WTC11 (cell line): ENCODE measurements at regions not wholly inside any gene's neighbourhood (a gene's known extent, or its start where the extent isn't known, plus 50 kb on each side); places are given as distances from the start of the nearest gene placed in this dataset.

Source experiments
- ATAC-seq: fragments of 200-7000 bp; cut with Tn5 transposase; 2 replicates; pipeline ENCODE4 v1.10.0; 2021; ENCODE audit warnings: mild to moderate bottlenecking, moderate library complexity
- CTCF ChIA-PET: fragments of 300-600 bp; sonication (Branson Sonifier 250); formaldehyde crosslinking; loops from one replicate; lab custom pipeline; 2021; ENCODE audit warnings: antibody characterized with exemption; lab: Charles Lee
- POLR2A ChIA-PET: fragments of 350-600 bp; sonication (Branson Sonifier 250); formaldehyde crosslinking; loops from one replicate; lab custom pipeline; 2021; ENCODE audit warnings: antibody characterized with exemption; lab: Charles Lee
- DNase-seq: peaks from one replicate; pipeline ENCODE4 v3.0.0; 2021; ENCODE audit warnings: low spot score
- H3K27ac Mint-ChIP-seq: 2 replicates; pipeline ENCODE4 v1.8.0; 2021; ENCODE audit warnings: mixed read lengths
- H3K27me3 Mint-ChIP-seq: 2 replicates; pipeline ENCODE4 v1.8.0; 2021; ENCODE audit warnings: low read depth, mild to moderate bottlenecking, moderate library complexity, mixed read lengths
- H3K36me3 Mint-ChIP-seq: 2 replicates; pipeline ENCODE4 v1.8.0; 2021; ENCODE audit warnings: mixed read lengths
- H3K4me1 Mint-ChIP-seq: 2 replicates; pipeline ENCODE4 v1.8.0; 2022; ENCODE audit warnings: mixed read lengths
- H3K4me3 Mint-ChIP-seq: 2 replicates; pipeline ENCODE4 v1.8.0; 2021; ENCODE audit warnings: mild to moderate bottlenecking, moderate library complexity, mixed read lengths
- H3K9me3 Mint-ChIP-seq: 2 replicates; pipeline ENCODE4 v1.8.0; 2021; ENCODE audit warnings: mixed read lengths
- ATF1 ChIP-seq: sonication (generic); formaldehyde crosslinking; IDR thresholded peaks from 2 replicates; pipeline ENCODE4 v1.8.1; 2023; ENCODE audit warnings: mild to moderate bottlenecking, moderate library complexity, missing genetic modification reagents
- ATF3 ChIP-seq: sonication (generic); formaldehyde crosslinking; conservative IDR thresholded peaks from 2 replicates; pipeline ENCODE4 v1.8.1; 2022; ENCODE audit warnings: mild to moderate bottlenecking, missing genetic modification reagents
- CBFB ChIP-seq: sonication (generic); formaldehyde crosslinking; IDR thresholded peaks from 2 replicates; pipeline ENCODE4 v1.8.1; 2022; ENCODE audit warnings: mild to moderate bottlenecking, low read depth, missing genetic modification reagents
- EMX1 ChIP-seq: fragments of 250-450 bp; sonication (Bioruptor Pico); IDR thresholded peaks from 2 replicates; pipeline ENCODE4 v1.8.0; 2021; ENCODE audit warnings: mild to moderate bottlenecking
- ERG ChIP-seq: fragments of 250-450 bp; sonication (Bioruptor Pico); IDR thresholded peaks from 2 replicates; pipeline ENCODE4 v1.8.0; 2021; ENCODE audit warnings: mild to moderate bottlenecking
- ETV6 ChIP-seq: sonication (generic); formaldehyde crosslinking; IDR thresholded peaks from 2 replicates; pipeline ENCODE4 v1.8.1; 2022; ENCODE audit warnings: mild to moderate bottlenecking, missing genetic modification reagents
- FOXJ3 ChIP-seq: sonication (generic); formaldehyde crosslinking; IDR thresholded peaks from 2 replicates; pipeline ENCODE4 v1.9.0; 2021; ENCODE audit warnings: missing genetic modification reagents, mild to moderate bottlenecking, borderline replicate concordance
- HMGA2 ChIP-seq: fragments of 250-450 bp; sonication (Bioruptor Pico); IDR thresholded peaks from 2 replicates; pipeline ENCODE4 v1.4.0; 2021; ENCODE audit warnings: mild to moderate bottlenecking, moderate library complexity
- KAT7 ChIP-seq: sonication (generic); formaldehyde crosslinking; IDR thresholded peaks from 2 replicates; pipeline ENCODE4 v1.8.1; 2023; ENCODE audit warnings: missing genetic modification reagents, mild to moderate bottlenecking, borderline replicate concordance
- NFYB ChIP-seq: sonication (generic); formaldehyde crosslinking; conservative IDR thresholded peaks from 2 replicates; pipeline ENCODE4 v1.8.0; 2022; ENCODE audit warnings: low read depth, missing genetic modification reagents
- RORB ChIP-seq: fragments of 250-450 bp; sonication (Bioruptor Pico); IDR thresholded peaks from 2 replicates; pipeline ENCODE4 v1.9.0; 2021; ENCODE audit warnings: mild to moderate bottlenecking
- SMAD4 ChIP-seq: sonication (generic); formaldehyde crosslinking; IDR thresholded peaks from 2 replicates; pipeline ENCODE4 v1.8.0; 2022; ENCODE audit warnings: mild to moderate bottlenecking, missing genetic modification reagents
- SP1 ChIP-seq: sonication (generic); formaldehyde crosslinking; conservative IDR thresholded peaks from 2 replicates; pipeline ENCODE4 v1.8.1; 2022; ENCODE audit warnings: missing genetic modification reagents
- ZBTB21 ChIP-seq: sonication (generic); formaldehyde crosslinking; IDR thresholded peaks from 2 replicates; pipeline ENCODE4 v1.8.1; 2023; ENCODE audit warnings: mild to moderate bottlenecking, missing genetic modification reagents, borderline replicate concordance
- ZMAT4 ChIP-seq: fragments of 250-450 bp; sonication (Bioruptor Pico); IDR thresholded peaks from 2 replicates; pipeline ENCODE4 v1.9.0; 2021; ENCODE audit warnings: mild to moderate bottlenecking
- ZNF138 ChIP-seq: sonication (generic); formaldehyde crosslinking; conservative IDR thresholded peaks from 2 replicates; pipeline ENCODE4 v1.8.1; 2022; ENCODE audit warnings: mild to moderate bottlenecking, moderate library complexity, missing genetic modification reagents
- ZNF317 ChIP-seq: sonication (generic); formaldehyde crosslinking; IDR thresholded peaks from 2 replicates; pipeline ENCODE4 v1.8.1; 2023; ENCODE audit warnings: low read depth, mild to moderate bottlenecking, moderate library complexity, missing genetic modification reagents, borderline replicate concordance
- ZNF423 ChIP-seq: fragments of 250-450 bp; sonication (Bioruptor Pico); IDR thresholded peaks from 2 replicates; pipeline ENCODE4 v2.1.2; 2022; ENCODE audit warnings: mild to moderate bottlenecking, moderate library complexity
- TF ChIP-seq, protein P1 (sequence below): sonication (generic); formaldehyde crosslinking; IDR thresholded peaks from 2 replicates; pipeline ENCODE4 v1.8.0; 2022; ENCODE audit warnings: missing genetic modification reagents

DNA sequence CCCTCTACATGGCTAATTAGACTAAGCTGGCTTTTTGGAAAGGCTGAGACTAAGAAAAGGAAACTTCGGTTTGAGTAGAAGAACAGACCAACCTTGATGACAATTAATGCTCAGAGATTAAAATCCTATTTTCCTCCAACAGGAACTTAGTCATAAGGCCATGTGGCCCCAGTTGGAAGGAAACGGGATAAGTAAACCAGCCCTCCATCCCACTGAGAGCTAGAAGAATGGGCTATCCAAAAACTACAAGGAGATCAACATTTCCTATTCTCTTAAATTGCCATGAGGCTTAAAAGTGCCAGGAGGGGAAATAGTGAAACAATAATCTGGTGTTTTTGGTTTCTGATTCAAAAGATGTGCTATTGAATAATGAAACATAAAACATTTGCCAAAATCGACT lies 216.6 kb downstream of the PAX3 start:
- CTCF ChIA-PET: interaction anchor here (1.7 kb wide), 1 partner anchor 480 kb away, joined by 3 read pairs; no protein-coding TSS in a partner anchor
- H3K4me1 Mint-ChIP-seq: peaks cover 10% of the 10 kb centered on the region
- H3K27me3 Mint-ChIP-seq: peaks cover 10% of the 10 kb centered on the region
- 0 out of 2 replicates have a peak, but pooled peaks cover 3% of the 10 kb centered on the region for H3K9me3 Mint-ChIP-seq
- no peak overlapping the region for H3K4me3 Mint-ChIP-seq
- no peak for DNase-seq
- H3K36me3 Mint-ChIP-seq: no peaks in the 10 kb centered on the region
- TF ChIP-seq ETV6 (CRISPR knock-in tag) (no peak), ATF3 (CRISPR knock-in tag) (no peak), ERG (CRISPR knock-in tag) (no peak), ZNF138 (CRISPR knock-in tag) (no peak), ATF1 (no peak), SMAD4 (CRISPR knock-in tag) (no peak), ZBTB21 (CRISPR knock-in tag) (no peak), KAT7 (CRISPR knock-in tag) (no peak), NFYB (no peak), EMX1 (CRISPR knock-in tag) (no peak), ZNF317 (no peak)
- TF ChIP-seq, all 79 proteins: peak for 0
- ATAC-seq: no peak
- H3K27ac Mint-ChIP-seq: no peak overlapping the region
- POLR2A ChIA-PET: no interaction called here

GRCh38 chr2:222080141-222080540 lies 218.7 kb downstream of the PAX3 start:
- CTCF ChIA-PET: no interaction called here
- H3K4me1 Mint-ChIP-seq: peaks cover 12% of the 10 kb centered on the region
- 0 out of 2 replicates have a peak, but pooled peaks cover 3% of the 10 kb centered on the region for H3K9me3 Mint-ChIP-seq
- TF ChIP-seq CBFB (CRISPR knock-in tag) (no peak), RORB (CRISPR knock-in tag) (no peak), ATF1 (no peak), ZMAT4 (CRISPR knock-in tag) (no peak), ZNF423 (CRISPR knock-in tag) (no peak), SP1 (no peak), HMGA2 (no peak), FOXJ3 (no peak), NFYB (no peak)
- TF ChIP-seq, protein P1, sequence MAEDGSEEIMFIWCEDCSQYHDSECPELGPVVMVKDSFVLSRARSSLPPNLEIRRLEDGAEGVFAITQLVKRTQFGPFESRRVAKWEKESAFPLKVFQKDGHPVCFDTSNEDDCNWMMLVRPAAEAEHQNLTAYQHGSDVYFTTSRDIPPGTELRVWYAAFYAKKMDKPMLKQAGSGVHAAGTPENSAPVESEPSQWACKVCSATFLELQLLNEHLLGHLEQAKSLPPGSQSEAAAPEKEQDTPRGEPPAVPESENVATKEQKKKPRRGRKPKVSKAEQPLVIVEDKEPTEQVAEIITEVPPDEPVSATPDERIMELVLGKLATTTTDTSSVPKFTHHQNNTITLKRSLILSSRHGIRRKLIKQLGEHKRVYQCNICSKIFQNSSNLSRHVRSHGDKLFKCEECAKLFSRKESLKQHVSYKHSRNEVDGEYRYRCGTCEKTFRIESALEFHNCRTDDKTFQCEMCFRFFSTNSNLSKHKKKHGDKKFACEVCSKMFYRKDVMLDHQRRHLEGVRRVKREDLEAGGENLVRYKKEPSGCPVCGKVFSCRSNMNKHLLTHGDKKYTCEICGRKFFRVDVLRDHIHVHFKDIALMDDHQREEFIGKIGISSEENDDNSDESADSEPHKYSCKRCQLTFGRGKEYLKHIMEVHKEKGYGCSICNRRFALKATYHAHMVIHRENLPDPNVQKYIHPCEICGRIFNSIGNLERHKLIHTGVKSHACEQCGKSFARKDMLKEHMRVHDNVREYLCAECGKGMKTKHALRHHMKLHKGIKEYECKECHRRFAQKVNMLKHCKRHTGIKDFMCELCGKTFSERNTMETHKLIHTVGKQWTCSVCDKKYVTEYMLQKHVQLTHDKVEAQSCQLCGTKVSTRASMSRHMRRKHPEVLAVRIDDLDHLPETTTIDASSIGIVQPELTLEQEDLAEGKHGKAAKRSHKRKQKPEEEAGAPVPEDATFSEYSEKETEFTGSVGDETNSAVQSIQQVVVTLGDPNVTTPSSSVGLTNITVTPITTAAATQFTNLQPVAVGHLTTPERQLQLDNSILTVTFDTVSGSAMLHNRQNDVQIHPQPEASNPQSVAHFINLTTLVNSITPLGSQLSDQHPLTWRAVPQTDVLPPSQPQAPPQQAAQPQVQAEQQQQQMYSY (CRISPR knock-in tag): no peak
- TF ChIP-seq, all 79 proteins: peak for 0
- no peak for ATAC-seq
- H3K4me3 Mint-ChIP-seq: no peak overlapping the region
- peaks cover 18% of the 10 kb centered on the region for H3K27me3 Mint-ChIP-seq
- H3K36me3 Mint-ChIP-seq: no peaks in the 10 kb centered on the region
- POLR2A ChIA-PET: interaction anchor here (1.0 kb wide), 1 partner anchor 8 kb away, joined by 3 read pairs; no protein-coding TSS in a partner anchor
- H3K27ac Mint-ChIP-seq: no peak overlapping the region
- no peak for DNase-seq
